A673 (cell line): ENCODE measurements at regions not wholly inside any gene's neighbourhood (a gene's known extent, or its start where the extent isn't known, plus 50 kb on each side); places are given as distances from the start of the nearest gene placed in this dataset.

ENCODE experiments used
- EZH2 ChIP-seq: fragments of 200-600 bp; sonication (generic); IDR thresholded peaks from 2 replicates; pipeline ENCODE4 v1.6.1; 2017; ENCODE audit warnings: borderline replicate concordance, low read depth, mild to moderate bottlenecking, mixed read lengths, antibody characterized with exemption, low read length; ENCODE audit not compliant: poor library complexity, severe bottlenecking
- TF ChIP-seq, protein P1 (sequence below): fragments of 300-800, 200-600 bp; sonication (generic); conservative IDR thresholded peaks from 2 replicates; pipeline ENCODE4 v1.5.1; 2017; ENCODE audit warnings: low read depth, mild to moderate bottlenecking, antibody characterized with exemption, low read length, moderate library complexity, mixed read lengths

DNA sequence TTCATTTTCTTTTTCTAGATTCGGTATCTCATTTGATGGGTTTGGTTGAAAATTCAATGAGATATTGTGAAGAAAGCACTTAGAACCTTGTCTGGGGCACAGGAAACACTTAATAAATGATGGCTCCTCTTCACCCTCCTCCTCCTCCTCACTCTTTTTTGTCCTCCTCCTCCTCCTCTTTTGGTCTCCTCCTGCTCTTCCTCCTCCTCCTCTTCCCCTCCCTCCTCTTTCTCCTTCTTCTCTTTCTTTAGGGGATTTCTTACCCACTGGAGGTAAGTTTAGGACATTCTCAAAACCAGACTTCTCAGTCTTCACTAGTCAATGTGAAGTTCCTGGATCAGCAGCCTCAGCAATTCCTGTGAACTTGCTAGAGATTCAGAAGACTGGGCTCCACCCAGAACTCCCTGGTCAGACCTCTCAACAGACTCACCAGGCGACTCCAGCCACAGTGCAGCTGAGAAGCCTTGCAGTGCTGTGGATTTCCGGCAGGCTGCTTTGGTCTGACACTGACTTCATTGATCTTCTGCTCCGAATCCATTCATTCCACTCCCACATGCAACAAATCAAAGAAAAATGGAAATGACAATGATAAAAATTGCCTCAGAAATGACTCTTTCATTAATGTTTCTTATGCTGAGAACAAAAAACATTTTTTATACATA lies 368.6 kb upstream of the B3GAT1 start:
- TF ChIP-seq EZH2, result no peak
- TF ChIP-seq, protein P1, sequence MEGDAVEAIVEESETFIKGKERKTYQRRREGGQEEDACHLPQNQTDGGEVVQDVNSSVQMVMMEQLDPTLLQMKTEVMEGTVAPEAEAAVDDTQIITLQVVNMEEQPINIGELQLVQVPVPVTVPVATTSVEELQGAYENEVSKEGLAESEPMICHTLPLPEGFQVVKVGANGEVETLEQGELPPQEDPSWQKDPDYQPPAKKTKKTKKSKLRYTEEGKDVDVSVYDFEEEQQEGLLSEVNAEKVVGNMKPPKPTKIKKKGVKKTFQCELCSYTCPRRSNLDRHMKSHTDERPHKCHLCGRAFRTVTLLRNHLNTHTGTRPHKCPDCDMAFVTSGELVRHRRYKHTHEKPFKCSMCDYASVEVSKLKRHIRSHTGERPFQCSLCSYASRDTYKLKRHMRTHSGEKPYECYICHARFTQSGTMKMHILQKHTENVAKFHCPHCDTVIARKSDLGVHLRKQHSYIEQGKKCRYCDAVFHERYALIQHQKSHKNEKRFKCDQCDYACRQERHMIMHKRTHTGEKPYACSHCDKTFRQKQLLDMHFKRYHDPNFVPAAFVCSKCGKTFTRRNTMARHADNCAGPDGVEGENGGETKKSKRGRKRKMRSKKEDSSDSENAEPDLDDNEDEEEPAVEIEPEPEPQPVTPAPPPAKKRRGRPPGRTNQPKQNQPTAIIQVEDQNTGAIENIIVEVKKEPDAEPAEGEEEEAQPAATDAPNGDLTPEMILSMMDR, result no peak
